ENCODE measurements at regions not wholly inside any gene's neighbourhood (a gene's known extent, or its start where the extent isn't known, plus 50 kb on each side); places are given as distances from the start of the nearest gene placed in this dataset.

- TF ChIP-seq CTCF (IDR thresholded peaks at IDR 0.05; ENCODE audit: control insufficient read depth, extremely low read depth, insufficient read depth), result no peak
- no peak overlapping the region for H3K4me3 ChIP-seq (ENCODE audit: low read depth, low read length)
- DNase-seq (ENCODE audit: low read depth), result no peak
These were observed 59.3 kb upstream of the ADAMTS16 start for GRCh38 chr5:5080790-5081189.

- DNase-seq (ENCODE audit: low read depth), result no peak
- no peak overlapping the region for H3K4me3 ChIP-seq (ENCODE audit: low read depth, low read length)
- no peak for TF ChIP-seq CTCF (IDR thresholded peaks at IDR 0.05; ENCODE audit: control insufficient read depth, extremely low read depth, insufficient read depth)
These were observed 54.7 kb upstream of the ADAMTS16 start for GRCh38 chr5:5085381-5085780.

GRCh38 chr5:5089895-5090649, 50.1 kb upstream of the ADAMTS16 start:
- no peak for TF ChIP-seq CTCF (IDR thresholded peaks at IDR 0.05; ENCODE audit: control insufficient read depth, extremely low read depth, insufficient read depth)
- no peak for DNase-seq (ENCODE audit: low read depth)
- no peak overlapping the region for H3K4me3 ChIP-seq (ENCODE audit: low read depth, low read length)

All from LNCaP clone FGC (cell line).